ENCODE measurements at regions not wholly inside any gene's neighbourhood (a gene's known extent, or its start where the extent isn't known, plus 50 kb on each side); places are given as distances from the start of the nearest gene placed in this dataset.

GRCh38 chr12:67879937-67880336 is 109.3 kb upstream of the IFNG-AS1 start:
- H3K27me3 Mint-ChIP-seq = peaks cover 6% of the 10 kb centered on the region
- DNase-seq (ENCODE audit: extremely low spot score, unreplicated experiment) = no peak
- no peaks in the 10 kb centered on the region for H3K4me1 Mint-ChIP-seq (ENCODE audit: unreplicated experiment)
- peaks cover 5% of the 10 kb centered on the region for H3K9me3 Mint-ChIP-seq
- H3K36me3 Mint-ChIP-seq = peaks cover 3% of the 10 kb centered on the region
- TF ChIP-seq CTCF (conservative IDR thresholded peaks at IDR 0.05) = no peak
- no peak overlapping the region for H3K4me3 Mint-ChIP-seq
- no peak overlapping the region for H3K27ac Mint-ChIP-seq

- TF ChIP-seq CTCF (conservative IDR thresholded peaks at IDR 0.05) = no peak
- Mint-ChIP-seq H3K27me3 (peaks cover 6% of the 10 kb centered on the region), H3K4me1 (ENCODE audit: unreplicated experiment) (peaks cover 6% of the 10 kb centered on the region), H3K36me3 (no peaks in the 10 kb centered on the region), H3K4me3 (no peak overlapping the region), H3K9me3 (peaks cover under 1% of the 10 kb centered on the region), H3K27ac (no peak overlapping the region)
- DNase-seq (ENCODE audit: extremely low spot score, unreplicated experiment) = no peak
These were observed 107.7 kb upstream of the IFNG-AS1 start for GRCh38 chr12:67881565-67881964.

GRCh38 chr12:67884596-67884995 is 104.7 kb upstream of the IFNG-AS1 start:
- Mint-ChIP-seq H3K4me1 (ENCODE audit: unreplicated experiment) (peaks cover 6% of the 10 kb centered on the region), H3K27ac (no peak overlapping the region), H3K36me3 (no peaks in the 10 kb centered on the region), H3K9me3 (no peaks in the 10 kb centered on the region), H3K27me3 (peaks cover 2% of the 10 kb centered on the region), H3K4me3 (no peak overlapping the region)
- no peak for TF ChIP-seq CTCF (conservative IDR thresholded peaks at IDR 0.05)
- DNase-seq (ENCODE audit: extremely low spot score, unreplicated experiment) = no peak

GRCh38 chr12:67885375-67886169 is 103.7 kb upstream of the IFNG-AS1 start:
- peaks cover 6% of the 10 kb centered on the region for H3K4me1 Mint-ChIP-seq (ENCODE audit: unreplicated experiment)
- no peaks in the 10 kb centered on the region for H3K9me3 Mint-ChIP-seq
- no peak for DNase-seq (ENCODE audit: extremely low spot score, unreplicated experiment)
- no peak overlapping the region for H3K4me3 Mint-ChIP-seq
- no peaks in the 10 kb centered on the region for H3K36me3 Mint-ChIP-seq
- no peak for TF ChIP-seq CTCF (conservative IDR thresholded peaks at IDR 0.05)
- no peak overlapping the region for H3K27ac Mint-ChIP-seq
- peaks cover 1% of the 10 kb centered on the region for H3K27me3 Mint-ChIP-seq

- DNase-seq (ENCODE audit: extremely low spot score, unreplicated experiment) = no peak
- Mint-ChIP-seq H3K27ac (no peak overlapping the region), H3K4me3 (no peak overlapping the region), H3K9me3 (no peaks in the 10 kb centered on the region), H3K4me1 (ENCODE audit: unreplicated experiment) (peaks cover 15% of the 10 kb centered on the region), H3K36me3 (no peaks in the 10 kb centered on the region), H3K27me3 (peaks cover 10% of the 10 kb centered on the region)
- no peak for TF ChIP-seq CTCF (conservative IDR thresholded peaks at IDR 0.05)
These were observed 102.2 kb upstream of the IFNG-AS1 start for GRCh38 chr12:67887065-67887464.
